ENCODE measurements at regions not wholly inside any gene's neighbourhood (a gene's known extent, or its start where the extent isn't known, plus 50 kb on each side); places are given as distances from the start of the nearest gene placed in this dataset.

GRCh38 chr4:28313729-28314713 lies 1453.4 kb downstream of the STIM2 start:
- Histone ChIP-seq H3K79me2 (ENCODE audit: control insufficient read depth, insufficient read depth, low read length) (no peaks in the 10 kb centered on the region), H4K20me1 (ENCODE audit: control insufficient read depth, extremely low read depth, insufficient read depth, low read length) (no peaks in the 10 kb centered on the region), H3K36me3 (ENCODE audit: control insufficient read depth, insufficient read depth, low read length) (no peaks in the 10 kb centered on the region), H3K9ac (ENCODE audit: insufficient read depth, low read length) (no peak overlapping the region), H3K9me3 (ENCODE audit: control insufficient read depth, insufficient read depth, low read depth, low read length) (no peaks in the 10 kb centered on the region), H3K27me3 (ENCODE audit: control insufficient read depth, insufficient read depth, low read length) (no peaks in the 10 kb centered on the region), H3K4me2 (ENCODE audit: extremely low read depth, insufficient read depth, low read length) (no peak overlapping the region), H3K4me1 (ENCODE audit: control insufficient read depth, extremely low read depth, insufficient read depth, low read length) (no peaks in the 10 kb centered on the region), H3K27ac (ENCODE audit: insufficient read depth, low read length) (no peak overlapping the region), H2AFZ (ENCODE audit: low read length) (no peak overlapping the region), H3K4me3 (replicated peaks in 1 of 4; ENCODE audit: control extremely low read depth in 1 of 4, insufficient read depth in 1 of 4, low read depth in 3 of 4, low read length in 4 of 4) (no peak overlapping the region)
- TF ChIP-seq EZH2 (IDR thresholded peaks at IDR 0.05; ENCODE audit: low read length, missing control alignments) = no peak
- no peak for TF ChIP-seq CTCF (conservative IDR thresholded peaks at IDR 0.05 in 1 of 2, IDR thresholded peaks at IDR 0.05 in 1 of 2; ENCODE audit: low read depth in 1 of 2, low read length in 2 of 2)
- DNase-seq (ENCODE audit: low read depth in 2 of 2) = no peak

- Histone ChIP-seq H4K20me1 (ENCODE audit: control insufficient read depth, extremely low read depth, insufficient read depth, low read length) (no peaks in the 10 kb centered on the region), H3K4me1 (ENCODE audit: control insufficient read depth, extremely low read depth, insufficient read depth, low read length) (no peaks in the 10 kb centered on the region), H3K36me3 (ENCODE audit: control insufficient read depth, insufficient read depth, low read length) (no peaks in the 10 kb centered on the region), H2AFZ (ENCODE audit: low read length) (no peak overlapping the region), H3K4me2 (ENCODE audit: extremely low read depth, insufficient read depth, low read length) (no peak overlapping the region), H3K9me3 (ENCODE audit: control insufficient read depth, insufficient read depth, low read depth, low read length) (no peaks in the 10 kb centered on the region), H3K27ac (ENCODE audit: insufficient read depth, low read length) (no peak overlapping the region), H3K9ac (ENCODE audit: insufficient read depth, low read length) (no peak overlapping the region), H3K79me2 (ENCODE audit: control insufficient read depth, insufficient read depth, low read length) (no peaks in the 10 kb centered on the region), H3K4me3 (replicated peaks in 1 of 4; ENCODE audit: control extremely low read depth in 1 of 4, insufficient read depth in 1 of 4, low read depth in 3 of 4, low read length in 4 of 4) (no peak overlapping the region), H3K27me3 (ENCODE audit: control insufficient read depth, insufficient read depth, low read length) (no peaks in the 10 kb centered on the region)
- no peak for DNase-seq (ENCODE audit: low read depth in 2 of 2)
- TF ChIP-seq CTCF (conservative IDR thresholded peaks at IDR 0.05 in 1 of 2, IDR thresholded peaks at IDR 0.05 in 1 of 2; ENCODE audit: low read depth in 1 of 2, low read length in 2 of 2) = no peak
- no peak for TF ChIP-seq EZH2 (IDR thresholded peaks at IDR 0.05; ENCODE audit: low read length, missing control alignments)
Observed at GRCh38 chr4:28317221-28317620, 1456.6 kb downstream of the STIM2 start.

- H3K4me3 ChIP-seq (replicated peaks in 1 of 4; ENCODE audit: control extremely low read depth in 1 of 4, insufficient read depth in 1 of 4, low read depth in 3 of 4, low read length in 4 of 4) = no peak overlapping the region
- no peaks in the 10 kb centered on the region for H4K20me1 ChIP-seq (ENCODE audit: control insufficient read depth, extremely low read depth, insufficient read depth, low read length)
- H3K27ac ChIP-seq (ENCODE audit: insufficient read depth, low read length) = no peak overlapping the region
- no peaks in the 10 kb centered on the region for H3K27me3 ChIP-seq (ENCODE audit: control insufficient read depth, insufficient read depth, low read length)
- no peaks in the 10 kb centered on the region for H3K4me1 ChIP-seq (ENCODE audit: control insufficient read depth, extremely low read depth, insufficient read depth, low read length)
- no peak overlapping the region for H3K4me2 ChIP-seq (ENCODE audit: extremely low read depth, insufficient read depth, low read length)
- no peak for TF ChIP-seq CTCF (conservative IDR thresholded peaks at IDR 0.05 in 1 of 2, IDR thresholded peaks at IDR 0.05 in 1 of 2; ENCODE audit: low read depth in 1 of 2, low read length in 2 of 2)
- no peak for TF ChIP-seq EZH2 (IDR thresholded peaks at IDR 0.05; ENCODE audit: low read length, missing control alignments)
- no peaks in the 10 kb centered on the region for H3K79me2 ChIP-seq (ENCODE audit: control insufficient read depth, insufficient read depth, low read length)
- no peak for DNase-seq (ENCODE audit: low read depth in 2 of 2)
- H3K9me3 ChIP-seq (ENCODE audit: control insufficient read depth, insufficient read depth, low read depth, low read length) = no peaks in the 10 kb centered on the region
- no peak overlapping the region for H3K9ac ChIP-seq (ENCODE audit: insufficient read depth, low read length)
- no peak overlapping the region for H2AFZ ChIP-seq (ENCODE audit: low read length)
- H3K36me3 ChIP-seq (ENCODE audit: control insufficient read depth, insufficient read depth, low read length) = no peaks in the 10 kb centered on the region
Observed at GRCh38 chr4:28334249-28334648, 1473.6 kb downstream of the STIM2 start.

All from fibroblast of lung (primary cell).